K562 (cell line): ENCODE measurements at regions not wholly inside any gene's neighbourhood (a gene's known extent, or its start where the extent isn't known, plus 50 kb on each side); places are given as distances from the start of the nearest gene placed in this dataset.

ENCODE experiments used
- ELF2 ChIP-seq: fragments of 250-450 bp; sonication (Bioruptor Pico); IDR thresholded peaks from 2 replicates; pipeline ENCODE4 v1.5.0; 2021; ENCODE audit warnings: mild to moderate bottlenecking
- FOXM1 ChIP-seq, 2 experiments: fragments of 450-650 bp in 1 of 2; sonication (generic) in 1 of 2; formaldehyde crosslinking in 1 of 2; IDR thresholded peaks; 2 replicates each; pipeline versions ENCODE4 v1.6.1 to v1.9.0; 2017 to 2022; ENCODE audit warnings: low read depth in 2 of 2, mild to moderate bottlenecking in 2 of 2, missing genetic modification reagents in 1 of 2, moderate library complexity in 1 of 2
- HMGXB4 ChIP-seq: sonication (generic); formaldehyde crosslinking; IDR thresholded peaks from 2 replicates; pipeline ENCODE4 v1.8.1; 2023; ENCODE audit warnings: mild to moderate bottlenecking, missing genetic modification reagents
- POLR2A ChIP-seq: fragments of 450-650 bp; conservative IDR thresholded peaks from 2 replicates; pipeline ENCODE4 v1.6.1; 2016
- TSC22D4 ChIP-seq: fragments of 450-650 bp; IDR thresholded peaks from 2 replicates; pipeline ENCODE4 v1.6.1; 2016; ENCODE audit warnings: missing genetic modification characterization, missing biosample characterization, control low read depth
- ZEB2 ChIP-seq: fragments of 450-650 bp; IDR thresholded peaks from 2 replicates; pipeline ENCODE4 v1.6.1; 2016
- TF ChIP-seq, protein P1 (sequence below): conservative IDR thresholded peaks from 2 replicates; pipeline ENCODE4 v1.6.1; 2011; ENCODE audit warnings: low read depth, mild to moderate bottlenecking, low read length; ENCODE audit not compliant: control insufficient read depth
- TF ChIP-seq, protein P2 (sequence below), 2 experiments: fragments of 450-650 bp; IDR thresholded peaks; 2 replicates each; pipeline ENCODE4 v1.6.1; 2016; ENCODE audit warnings: mild to moderate bottlenecking in 2 of 2, borderline replicate concordance in 1 of 2, low read depth in 1 of 2, moderate library complexity in 1 of 2

DNA sequence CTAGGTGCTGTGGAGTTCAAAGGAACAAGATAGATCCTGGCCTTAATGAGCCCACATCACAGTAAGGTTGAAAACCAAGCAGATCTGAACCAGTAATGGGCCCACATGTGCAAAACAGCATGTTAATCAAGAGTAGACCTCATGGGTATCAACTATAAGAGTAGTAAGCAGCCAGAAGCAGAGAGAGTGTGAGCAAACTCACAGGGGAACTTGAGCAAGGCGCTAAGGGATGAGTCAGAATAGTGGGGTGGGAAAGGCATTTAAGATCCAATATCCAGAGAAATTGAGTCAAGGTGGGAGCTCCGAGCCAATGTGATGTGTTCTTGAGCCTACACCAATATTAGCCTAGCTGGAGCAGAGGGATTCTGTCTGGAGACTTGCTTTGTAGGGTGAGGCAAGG lies 52.4 kb upstream of the GJA5 start (continued):
- TF ChIP-seq, protein P1, sequence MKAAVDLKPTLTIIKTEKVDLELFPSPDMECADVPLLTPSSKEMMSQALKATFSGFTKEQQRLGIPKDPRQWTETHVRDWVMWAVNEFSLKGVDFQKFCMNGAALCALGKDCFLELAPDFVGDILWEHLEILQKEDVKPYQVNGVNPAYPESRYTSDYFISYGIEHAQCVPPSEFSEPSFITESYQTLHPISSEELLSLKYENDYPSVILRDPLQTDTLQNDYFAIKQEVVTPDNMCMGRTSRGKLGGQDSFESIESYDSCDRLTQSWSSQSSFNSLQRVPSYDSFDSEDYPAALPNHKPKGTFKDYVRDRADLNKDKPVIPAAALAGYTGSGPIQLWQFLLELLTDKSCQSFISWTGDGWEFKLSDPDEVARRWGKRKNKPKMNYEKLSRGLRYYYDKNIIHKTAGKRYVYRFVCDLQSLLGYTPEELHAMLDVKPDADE, result no peak
- TF ChIP-seq TSC22D4 (tag) (no peak), FOXM1 (IDR thresholded peaks at IDR 0.05; ENCODE audit: low read depth) (no peak), FOXM1 (CRISPR knock-in tag; IDR thresholded peaks at IDR 0.05; ENCODE audit: low read depth) (no peak), ZEB2 (no peak), POLR2A (no peak), HMGXB4 (no peak), ELF2 (no peak)
- TF ChIP-seq, protein P2, sequence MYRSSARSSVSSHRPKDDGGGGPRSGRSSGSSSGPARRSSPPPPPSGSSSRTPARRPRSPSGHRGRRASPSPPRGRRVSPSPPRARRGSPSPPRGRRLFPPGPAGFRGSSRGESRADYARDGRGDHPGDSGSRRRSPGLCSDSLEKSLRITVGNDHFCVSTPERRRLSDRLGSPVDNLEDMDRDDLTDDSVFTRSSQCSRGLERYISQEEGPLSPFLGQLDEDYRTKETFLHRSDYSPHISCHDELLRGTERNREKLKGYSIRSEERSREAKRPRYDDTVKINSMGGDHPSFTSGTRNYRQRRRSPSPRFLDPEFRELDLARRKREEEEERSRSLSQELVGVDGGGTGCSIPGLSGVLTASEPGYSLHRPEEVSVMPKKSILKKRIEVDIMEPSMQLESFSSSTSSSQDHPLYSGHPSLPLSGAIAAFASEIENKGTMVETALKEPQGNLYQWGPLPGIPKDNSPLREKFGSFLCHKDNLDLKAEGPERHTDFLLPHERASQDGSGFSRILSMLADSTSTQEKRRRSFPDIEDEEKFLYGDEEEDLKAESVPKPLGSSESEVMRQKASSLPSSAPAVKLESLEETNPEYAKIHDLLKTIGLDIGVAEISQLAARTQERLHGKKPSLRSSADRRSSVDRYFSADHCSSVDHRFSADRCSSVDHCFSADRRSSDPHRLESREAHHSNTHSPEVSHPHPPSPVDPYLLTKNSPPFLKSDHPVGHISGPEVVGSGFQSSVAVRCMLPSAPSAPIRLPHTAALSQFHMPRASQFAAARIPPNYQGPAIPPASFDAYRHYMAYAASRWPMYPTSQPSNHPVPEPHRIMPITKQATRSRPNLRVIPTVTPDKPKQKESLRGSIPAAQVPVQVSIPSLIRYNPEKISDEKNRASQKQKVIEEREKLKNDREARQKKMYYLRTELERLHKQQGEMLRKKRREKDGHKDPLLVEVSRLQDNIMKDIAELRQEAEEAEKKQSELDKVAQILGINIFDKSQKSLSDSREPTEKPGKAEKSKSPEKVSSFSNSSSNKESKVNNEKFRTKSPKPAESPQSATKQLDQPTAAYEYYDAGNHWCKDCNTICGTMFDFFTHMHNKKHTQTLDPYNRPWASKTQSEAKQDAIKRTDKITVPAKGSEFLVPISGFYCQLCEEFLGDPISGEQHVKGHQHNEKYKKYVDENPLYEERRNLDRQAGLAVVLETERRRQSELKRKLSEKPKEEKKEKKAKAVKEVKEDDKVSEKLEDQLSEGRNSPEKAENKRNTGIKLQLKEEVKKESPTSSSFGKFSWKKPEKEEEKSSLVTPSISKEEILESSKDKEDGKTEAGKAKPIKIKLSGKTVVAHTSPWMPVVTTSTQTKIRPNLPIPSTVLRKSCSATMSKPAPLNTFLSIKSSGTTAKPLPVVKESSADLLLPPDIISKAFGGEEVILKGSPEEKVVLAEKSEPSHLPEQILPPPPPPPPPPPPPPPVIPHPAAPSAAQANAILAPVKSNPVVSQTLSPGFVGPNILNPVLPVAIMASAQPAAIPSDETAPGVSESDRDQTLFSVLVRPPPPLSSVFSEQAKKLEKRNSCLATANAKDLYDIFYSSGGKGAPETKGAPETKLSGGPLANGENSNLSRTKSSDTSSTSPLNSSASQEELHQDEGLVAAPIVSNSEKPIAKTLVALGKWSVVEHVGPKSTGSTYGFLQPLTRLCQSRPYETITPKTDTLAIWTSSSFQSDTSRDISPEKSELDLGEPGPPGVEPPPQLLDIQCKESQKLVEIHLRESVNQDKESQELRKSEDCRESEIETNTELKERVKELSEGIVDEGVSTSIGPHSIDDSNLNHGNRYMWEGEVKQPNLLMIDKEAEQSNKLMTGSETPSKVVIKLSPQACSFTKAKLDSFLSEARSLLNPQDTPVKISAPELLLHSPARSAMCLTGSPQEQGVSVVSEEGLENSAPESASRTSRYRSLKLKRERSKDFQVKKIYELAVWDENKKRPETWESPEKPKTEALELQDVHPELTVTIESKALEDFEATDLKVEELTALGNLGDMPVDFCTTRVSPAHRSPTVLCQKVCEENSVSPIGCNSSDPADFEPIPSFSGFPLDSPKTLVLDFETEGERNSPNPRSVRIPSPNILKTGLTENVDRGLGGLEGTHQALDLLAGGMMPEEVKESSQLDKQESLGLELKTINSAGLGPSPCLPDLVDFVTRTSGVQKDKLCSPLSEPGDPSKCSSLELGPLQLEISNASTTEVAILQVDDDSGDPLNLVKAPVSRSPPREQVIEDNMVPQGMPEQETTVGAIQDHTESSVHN (IDR thresholded peaks at IDR 0.05; ENCODE audit: borderline replicate concordance in 1 of 2, low read depth in 1 of 2), result no peak
